SK-N-SH (cell line): ENCODE measurements at regions not wholly inside any gene's neighbourhood (a gene's known extent, or its start where the extent isn't known, plus 50 kb on each side); places are given as distances from the start of the nearest gene placed in this dataset.

Experiments used
- CTCF ChIP-seq: fragments of 200-600 bp; sonication (generic); IDR thresholded peaks from 2 replicates; pipeline ENCODE4 v1.6.1; 2017; ENCODE audit warnings: antibody characterized with exemption, mild to moderate bottlenecking, moderate library complexity
- EP300 ChIP-seq, 2 experiments: IDR thresholded peaks; 2 replicates each; pipeline versions ENCODE4 v1.4.0 to v1.6.1; 2012; ENCODE audit warnings: borderline replicate concordance in 1 of 2, low read depth in 1 of 2, low read length in 1 of 2
- EZH2phosphoT487 ChIP-seq: fragments of 200-600 bp; sonication (generic); IDR thresholded peaks from 2 replicates; pipeline ENCODE4 v1.6.1; 2017; ENCODE audit warnings: low read depth, mixed run types, mild to moderate bottlenecking, antibody characterized with exemption, moderate library complexity, borderline replicate concordance
- GATA2 ChIP-seq: sonication (generic); formaldehyde crosslinking; IDR thresholded peaks from 2 replicates; pipeline ENCODE4 v1.5.0; 2020; ENCODE audit warnings: mild to moderate bottlenecking, missing genetic modification reagents
- JUND ChIP-seq: IDR thresholded peaks from 2 replicates; pipeline ENCODE4 v1.4.0; 2012
- MAX ChIP-seq: IDR thresholded peaks from 2 replicates; pipeline ENCODE4 v1.4.0; 2012; ENCODE audit warnings: low read depth
- POLR2AphosphoS5 ChIP-seq: IDR thresholded peaks from 2 replicates; pipeline ENCODE4 v1.6.1; 2012; ENCODE audit warnings: low read depth, low read length
- RXRA ChIP-seq: IDR thresholded peaks from 2 replicates; pipeline ENCODE4 v1.4.0; 2012; ENCODE audit warnings: low read depth, mild to moderate bottlenecking, borderline replicate concordance
- SIN3A ChIP-seq: IDR thresholded peaks from 2 replicates; pipeline ENCODE4 v1.6.1; 2012; ENCODE audit warnings: low read depth, mild to moderate bottlenecking, low read length, moderate library complexity, borderline replicate concordance
- SMC3 ChIP-seq: IDR thresholded peaks from 2 replicates; pipeline ENCODE4 v1.6.1; 2012; ENCODE audit warnings: low read depth, low read length, improper control_type of control experiment
- YY1 ChIP-seq: IDR thresholded peaks from 2 replicates; pipeline ENCODE4 v1.4.0; 2012; ENCODE audit warnings: low read depth, mild to moderate bottlenecking

- TF ChIP-seq CTCF (no peak), POLR2AphosphoS5 (no peak), MAX (no peak), JUND (no peak), GATA2 (CRISPR knock-in tag) (no peak), SMC3 (no peak), RXRA (no peak), EZH2phosphoT487 (no peak), SIN3A (no peak), YY1 (no peak), EP300 (IDR thresholded peaks at IDR 0.05; ENCODE audit: borderline replicate concordance in 1 of 2, low read depth in 1 of 2, low read length in 1 of 2) (no peak)
These were observed 82.4 kb upstream of the BEND4 start for GRCh38 chr4:42234817-42235216.
